ENCODE measurements at regions not wholly inside any gene's neighbourhood (a gene's known extent, or its start where the extent isn't known, plus 50 kb on each side); places are given as distances from the start of the nearest gene placed in this dataset.

DNA sequence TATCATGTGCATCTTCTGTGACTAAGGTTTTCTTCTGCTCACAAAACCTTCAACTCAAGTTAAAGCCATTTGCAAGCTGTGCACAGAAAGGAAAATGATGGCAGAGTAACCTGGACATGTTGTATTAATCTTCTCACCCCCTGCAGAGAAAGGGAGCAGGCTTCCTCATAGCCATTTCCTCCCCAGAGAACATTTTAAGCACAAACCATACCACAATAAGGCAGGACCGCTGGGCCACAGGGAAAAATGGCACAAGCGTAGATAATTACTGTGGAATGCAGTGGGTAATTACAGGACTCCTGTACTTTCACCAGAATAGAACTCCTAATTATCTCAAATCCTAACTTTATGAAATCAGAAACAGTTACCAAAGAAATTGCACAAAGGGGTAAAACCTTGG is 215.7 kb downstream of the KIF21A start:
- TF ChIP-seq CTCF (IDR thresholded peaks at IDR 0.05; ENCODE audit: low read depth, low read length): no peak
- Histone ChIP-seq H3K4me3 (ENCODE audit: low read depth, low read length) (no peak overlapping the region), H3K27ac (ENCODE audit: low read depth, low read length) (no peak overlapping the region), H3K9me3 (ENCODE audit: control insufficient read depth, insufficient read depth, low read length) (peaks cover 9% of the 10 kb centered on the region), H3K27me3 (ENCODE audit: control insufficient read depth, insufficient read depth, low read length) (no peaks in the 10 kb centered on the region)
- no peak for DNase-seq (ENCODE audit: low read depth, low spot score)
- CTCF ChIA-PET: no interaction called here
- POLR2A ChIA-PET: no interaction called here

DNA sequence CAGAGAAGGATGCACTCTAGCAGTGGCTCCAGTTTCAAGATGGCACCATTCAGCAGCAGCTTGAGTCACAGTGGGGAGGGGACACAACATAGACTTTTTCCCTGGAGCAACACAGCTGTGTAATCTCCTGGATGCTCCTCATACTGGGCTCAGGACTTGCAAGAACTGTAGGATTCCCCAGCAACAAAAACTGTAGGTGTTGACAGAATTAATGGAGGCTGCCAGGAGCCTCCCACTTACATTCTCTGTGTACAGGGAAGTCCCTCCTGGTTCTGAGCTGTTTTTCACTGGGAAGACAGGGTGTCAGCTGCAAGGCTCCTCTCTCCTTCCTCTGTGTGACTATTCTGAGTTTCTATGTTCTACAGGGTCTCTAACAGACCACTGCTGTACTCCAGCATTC is 217.9 kb downstream of the KIF21A start:
- ChIA-PET POLR2A (no interaction called here), CTCF (no interaction called here)
- Histone ChIP-seq H3K27me3 (ENCODE audit: control insufficient read depth, insufficient read depth, low read length) (no peaks in the 10 kb centered on the region), H3K4me3 (ENCODE audit: low read depth, low read length) (no peak overlapping the region), H3K27ac (ENCODE audit: low read depth, low read length) (no peak overlapping the region), H3K9me3 (ENCODE audit: control insufficient read depth, insufficient read depth, low read length) (peaks cover 9% of the 10 kb centered on the region)
- DNase-seq (ENCODE audit: low read depth, low spot score): no peak
- no peak for TF ChIP-seq CTCF (IDR thresholded peaks at IDR 0.05; ENCODE audit: low read depth, low read length)

- ChIA-PET CTCF (no interaction called here), POLR2A (no interaction called here)
- Histone ChIP-seq H3K4me3 (ENCODE audit: low read depth, low read length) (no peak overlapping the region), H3K9me3 (ENCODE audit: control insufficient read depth, insufficient read depth, low read length) (peaks cover 9% of the 10 kb centered on the region), H3K27me3 (ENCODE audit: control insufficient read depth, insufficient read depth, low read length) (no peaks in the 10 kb centered on the region), H3K27ac (ENCODE audit: low read depth, low read length) (no peak overlapping the region)
- no peak for TF ChIP-seq CTCF (IDR thresholded peaks at IDR 0.05; ENCODE audit: low read depth, low read length)
- DNase-seq (ENCODE audit: low read depth, low spot score): no peak
Observed at GRCh38 chr12:39205969-39206368, 237.0 kb downstream of the KIF21A start.

- Histone ChIP-seq H3K27ac (ENCODE audit: low read depth, low read length) (no peak overlapping the region), H3K9me3 (ENCODE audit: control insufficient read depth, insufficient read depth, low read length) (peaks cover 3% of the 10 kb centered on the region; the same call in 1 of the 2 replicates), H3K4me3 (ENCODE audit: low read depth, low read length) (no peak overlapping the region), H3K27me3 (ENCODE audit: control insufficient read depth, insufficient read depth, low read length) (no peaks in the 10 kb centered on the region)
- ChIA-PET POLR2A (no interaction called here), CTCF (no interaction called here)
- TF ChIP-seq CTCF (IDR thresholded peaks at IDR 0.05; ENCODE audit: low read depth, low read length): no peak
- no peak for DNase-seq (ENCODE audit: low read depth, low spot score)
Observed at GRCh38 chr12:39199351-39199750, 243.6 kb downstream of the KIF21A start.

DNA sequence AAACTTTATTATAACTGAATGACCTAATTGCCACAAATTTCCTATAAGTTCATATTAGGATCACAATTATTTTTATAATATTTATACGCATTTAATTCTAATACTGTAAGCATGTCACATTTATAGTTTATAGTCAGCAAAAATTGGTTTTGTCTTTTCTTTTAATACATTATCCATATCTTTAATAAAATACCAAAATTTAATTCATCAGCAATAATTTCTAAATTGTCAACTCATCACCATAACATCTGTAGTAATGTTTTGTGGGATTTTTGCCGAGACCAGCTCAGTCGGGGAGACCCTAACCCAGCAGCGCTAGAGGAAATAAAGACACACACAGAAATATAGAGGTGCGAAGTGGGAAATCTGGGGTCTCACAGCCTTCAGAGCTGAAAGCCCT is 254.2 kb downstream of the KIF21A start:
- no peaks in the 10 kb centered on the region for H3K27me3 ChIP-seq (ENCODE audit: control insufficient read depth, insufficient read depth, low read length)
- no peak for TF ChIP-seq CTCF (IDR thresholded peaks at IDR 0.05; ENCODE audit: low read depth, low read length)
- ChIA-PET POLR2A (no interaction called here), CTCF (no interaction called here)
- no peak overlapping the region for H3K4me3 ChIP-seq (ENCODE audit: low read depth, low read length)
- no peak for DNase-seq (ENCODE audit: low read depth, low spot score)
- peaks cover 15% of the 10 kb centered on the region for H3K9me3 ChIP-seq (ENCODE audit: control insufficient read depth, insufficient read depth, low read length)
- no peak overlapping the region for H3K27ac ChIP-seq (ENCODE audit: low read depth, low read length)

Measured in AG04450 (cell line).